Gastroesophageal sphincter (tissue), 3 donors: ENCODE measurements at regions not wholly inside any gene's neighbourhood (a gene's known extent, or its start where the extent isn't known, plus 50 kb on each side); places are given as distances from the start of the nearest gene placed in this dataset.

Experiments
- EP300 ChIP-seq: sonication (generic); formaldehyde crosslinking; IDR thresholded peaks from one replicate; pipeline ENCODE4 v1.6.1; 2017; ENCODE audit warnings: antibody characterized with exemption, mild to moderate bottlenecking
- POLR2A ChIP-seq, 2 donors: fragments of 450-650 bp; IDR thresholded peaks; one replicate each; pipeline ENCODE4 v1.6.1; 2017; ENCODE audit warnings: antibody characterized with exemption in 2 of 2, mild to moderate bottlenecking in 2 of 2, moderate library complexity in 1 of 2
- POLR2AphosphoS5 ChIP-seq: sonication (generic); formaldehyde crosslinking; IDR thresholded peaks from one replicate; pipeline ENCODE4 v1.6.1; 2017; ENCODE audit warnings: antibody characterized with exemption
- TF ChIP-seq, protein P1 (sequence below), 4 experiments: fragments of 200-600 bp in 2 of 4; fragments of 450-650 bp in 2 of 4; sonication (generic) in 1 of 4; IDR thresholded peaks; one replicate each; pipeline ENCODE4 v1.5.1; 2017 to 2019; ENCODE audit warnings: antibody characterized with exemption in 4 of 4, mild to moderate bottlenecking in 2 of 4, moderate library complexity in 2 of 4

- TF ChIP-seq POLR2A (IDR thresholded peaks at IDR 0.05) (no peak), POLR2AphosphoS5 (no peak), EP300 (no peak)
- TF ChIP-seq, protein P1, sequence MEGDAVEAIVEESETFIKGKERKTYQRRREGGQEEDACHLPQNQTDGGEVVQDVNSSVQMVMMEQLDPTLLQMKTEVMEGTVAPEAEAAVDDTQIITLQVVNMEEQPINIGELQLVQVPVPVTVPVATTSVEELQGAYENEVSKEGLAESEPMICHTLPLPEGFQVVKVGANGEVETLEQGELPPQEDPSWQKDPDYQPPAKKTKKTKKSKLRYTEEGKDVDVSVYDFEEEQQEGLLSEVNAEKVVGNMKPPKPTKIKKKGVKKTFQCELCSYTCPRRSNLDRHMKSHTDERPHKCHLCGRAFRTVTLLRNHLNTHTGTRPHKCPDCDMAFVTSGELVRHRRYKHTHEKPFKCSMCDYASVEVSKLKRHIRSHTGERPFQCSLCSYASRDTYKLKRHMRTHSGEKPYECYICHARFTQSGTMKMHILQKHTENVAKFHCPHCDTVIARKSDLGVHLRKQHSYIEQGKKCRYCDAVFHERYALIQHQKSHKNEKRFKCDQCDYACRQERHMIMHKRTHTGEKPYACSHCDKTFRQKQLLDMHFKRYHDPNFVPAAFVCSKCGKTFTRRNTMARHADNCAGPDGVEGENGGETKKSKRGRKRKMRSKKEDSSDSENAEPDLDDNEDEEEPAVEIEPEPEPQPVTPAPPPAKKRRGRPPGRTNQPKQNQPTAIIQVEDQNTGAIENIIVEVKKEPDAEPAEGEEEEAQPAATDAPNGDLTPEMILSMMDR (IDR thresholded peaks at IDR 0.05) = no peak
Measured at GRCh38 chr6:92706976-92707375, 712.4 kb downstream of the EPHA7 start.
